ENCODE measurements at regions not wholly inside any gene's neighbourhood (a gene's known extent, or its start where the extent isn't known, plus 50 kb on each side); places are given as distances from the start of the nearest gene placed in this dataset.

GRCh38 chr16:65663774-65664173 is 541.9 kb upstream of the CDH11 start:
- TF ChIP-seq POLR2A (IDR thresholded peaks at IDR 0.05) (no peak), CTCF (IDR thresholded peaks at IDR 0.05) (no peak), POLR2AphosphoS5 (IDR thresholded peaks at IDR 0.05) (no peak), EP300 (IDR thresholded peaks at IDR 0.05) (no peak)
